ENCODE measurements at regions not wholly inside any gene's neighbourhood (a gene's known extent, or its start where the extent isn't known, plus 50 kb on each side); places are given as distances from the start of the nearest gene placed in this dataset.

DNA sequence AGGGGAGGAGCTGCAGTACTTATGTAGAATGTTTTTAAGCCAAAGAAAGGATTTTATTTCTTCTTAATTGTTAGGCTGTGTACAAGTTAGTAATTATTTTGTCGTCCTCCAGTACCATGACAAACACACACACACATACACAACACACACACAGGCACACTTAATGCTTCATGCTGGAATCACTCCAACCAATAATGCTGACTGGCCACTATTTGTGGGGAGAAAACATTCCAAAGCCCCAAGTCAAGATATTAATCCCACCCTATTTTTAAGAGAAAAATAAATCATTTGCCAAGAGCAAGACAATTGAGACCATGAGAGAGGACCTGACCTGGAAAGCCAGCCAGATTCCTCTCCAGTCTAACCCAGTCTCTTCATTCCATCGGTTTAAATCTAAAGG, 51.8 kb upstream of the TMCO5A start:
- TF ChIP-seq, protein P1, sequence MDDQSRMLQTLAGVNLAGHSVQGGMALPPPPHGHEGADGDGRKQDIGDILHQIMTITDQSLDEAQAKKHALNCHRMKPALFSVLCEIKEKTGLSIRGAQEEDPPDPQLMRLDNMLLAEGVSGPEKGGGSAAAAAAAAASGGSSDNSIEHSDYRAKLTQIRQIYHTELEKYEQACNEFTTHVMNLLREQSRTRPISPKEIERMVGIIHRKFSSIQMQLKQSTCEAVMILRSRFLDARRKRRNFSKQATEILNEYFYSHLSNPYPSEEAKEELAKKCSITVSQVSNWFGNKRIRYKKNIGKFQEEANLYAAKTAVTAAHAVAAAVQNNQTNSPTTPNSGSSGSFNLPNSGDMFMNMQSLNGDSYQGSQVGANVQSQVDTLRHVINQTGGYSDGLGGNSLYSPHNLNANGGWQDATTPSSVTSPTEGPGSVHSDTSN (IDR thresholded peaks at IDR 0.05): no peak
- TF ChIP-seq RAD21 (conservative IDR thresholded peaks at IDR 0.05 in 1 of 2, IDR thresholded peaks at IDR 0.05 in 1 of 2): no peak
- TF ChIP-seq, protein P2, sequence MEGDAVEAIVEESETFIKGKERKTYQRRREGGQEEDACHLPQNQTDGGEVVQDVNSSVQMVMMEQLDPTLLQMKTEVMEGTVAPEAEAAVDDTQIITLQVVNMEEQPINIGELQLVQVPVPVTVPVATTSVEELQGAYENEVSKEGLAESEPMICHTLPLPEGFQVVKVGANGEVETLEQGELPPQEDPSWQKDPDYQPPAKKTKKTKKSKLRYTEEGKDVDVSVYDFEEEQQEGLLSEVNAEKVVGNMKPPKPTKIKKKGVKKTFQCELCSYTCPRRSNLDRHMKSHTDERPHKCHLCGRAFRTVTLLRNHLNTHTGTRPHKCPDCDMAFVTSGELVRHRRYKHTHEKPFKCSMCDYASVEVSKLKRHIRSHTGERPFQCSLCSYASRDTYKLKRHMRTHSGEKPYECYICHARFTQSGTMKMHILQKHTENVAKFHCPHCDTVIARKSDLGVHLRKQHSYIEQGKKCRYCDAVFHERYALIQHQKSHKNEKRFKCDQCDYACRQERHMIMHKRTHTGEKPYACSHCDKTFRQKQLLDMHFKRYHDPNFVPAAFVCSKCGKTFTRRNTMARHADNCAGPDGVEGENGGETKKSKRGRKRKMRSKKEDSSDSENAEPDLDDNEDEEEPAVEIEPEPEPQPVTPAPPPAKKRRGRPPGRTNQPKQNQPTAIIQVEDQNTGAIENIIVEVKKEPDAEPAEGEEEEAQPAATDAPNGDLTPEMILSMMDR (IDR thresholded peaks at IDR 0.05): no peak
- TF ChIP-seq JUNB (IDR thresholded peaks at IDR 0.05): no peak
- TF ChIP-seq, protein P3, sequence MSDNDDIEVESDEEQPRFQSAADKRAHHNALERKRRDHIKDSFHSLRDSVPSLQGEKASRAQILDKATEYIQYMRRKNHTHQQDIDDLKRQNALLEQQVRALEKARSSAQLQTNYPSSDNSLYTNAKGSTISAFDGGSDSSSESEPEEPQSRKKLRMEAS (IDR thresholded peaks at IDR 0.05): no peak
- TF ChIP-seq MAZ (IDR thresholded peaks at IDR 0.05; ENCODE audit: borderline replicate concordance, low read depth, low read length): no peak
- TF ChIP-seq, protein P4, sequence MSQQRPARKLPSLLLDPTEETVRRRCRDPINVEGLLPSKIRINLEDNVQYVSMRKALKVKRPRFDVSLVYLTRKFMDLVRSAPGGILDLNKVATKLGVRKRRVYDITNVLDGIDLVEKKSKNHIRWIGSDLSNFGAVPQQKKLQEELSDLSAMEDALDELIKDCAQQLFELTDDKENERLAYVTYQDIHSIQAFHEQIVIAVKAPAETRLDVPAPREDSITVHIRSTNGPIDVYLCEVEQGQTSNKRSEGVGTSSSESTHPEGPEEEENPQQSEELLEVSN (IDR thresholded peaks at IDR 0.05; ENCODE audit: borderline replicate concordance, low read depth): no peak
- no peak for TF ChIP-seq MYC (IDR thresholded peaks at IDR 0.05; ENCODE audit: borderline replicate concordance, low read length)

Measured in A549 (cell line).